ENCODE measurements at regions not wholly inside any gene's neighbourhood (a gene's known extent, or its start where the extent isn't known, plus 50 kb on each side); places are given as distances from the start of the nearest gene placed in this dataset.

DNA sequence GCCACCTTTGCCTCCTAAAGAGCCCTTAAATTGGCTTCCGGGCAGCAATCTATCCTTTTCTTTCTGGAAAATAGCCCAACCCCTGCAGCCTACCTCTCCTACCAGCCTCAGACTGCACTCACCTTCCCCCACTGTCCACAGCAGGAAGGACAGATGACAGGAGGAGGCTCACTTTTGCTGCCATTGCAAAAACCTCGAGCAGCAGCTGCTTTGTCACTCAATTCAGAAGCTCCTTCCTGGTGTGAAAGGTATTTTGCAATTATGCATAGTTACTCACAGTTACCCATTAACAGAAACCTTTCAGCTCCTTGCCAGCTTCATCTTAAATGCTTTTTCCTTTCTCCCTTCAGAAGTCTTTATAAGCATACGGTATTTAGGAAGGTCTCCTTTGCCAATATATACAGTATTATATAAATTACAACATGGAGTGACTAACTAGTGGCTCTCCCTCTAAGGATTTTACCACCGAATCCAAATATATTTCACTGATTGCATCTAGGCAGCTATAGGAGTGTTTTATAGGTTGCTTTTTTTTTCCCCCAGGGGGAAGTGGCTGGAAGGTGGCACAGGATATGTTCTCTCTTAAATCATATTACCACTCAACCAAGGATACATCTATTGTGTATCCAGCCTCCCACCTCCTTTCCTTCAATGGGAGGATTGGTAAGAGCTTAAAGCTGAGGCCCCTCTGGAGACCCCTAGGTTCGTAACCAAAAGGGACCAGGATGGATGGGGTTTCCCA lies 142.1 kb upstream of the IPO9 start:
- DNase-seq (ENCODE audit: low read depth), result no peak

DNA sequence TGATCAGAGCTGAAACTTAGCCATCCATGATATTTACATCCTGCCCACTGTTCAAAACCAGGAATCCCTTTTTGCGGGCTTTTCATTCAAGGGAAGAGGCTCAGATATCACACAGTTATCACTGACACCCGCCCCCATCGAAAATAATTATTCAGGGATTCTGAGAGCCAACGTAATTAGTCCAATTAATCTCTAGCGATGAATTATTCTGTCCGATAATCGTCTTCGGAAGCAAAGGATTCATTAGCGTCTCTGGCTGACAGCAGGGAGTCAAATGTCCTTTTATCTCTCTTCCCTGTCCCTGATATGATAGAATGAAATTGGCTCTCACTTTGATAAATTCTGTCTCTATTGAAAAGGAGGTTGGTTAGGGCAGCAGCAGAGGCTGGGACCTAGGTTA lies 140.4 kb upstream of the IPO9 start:
- no peak for DNase-seq (ENCODE audit: low read depth)

DNA sequence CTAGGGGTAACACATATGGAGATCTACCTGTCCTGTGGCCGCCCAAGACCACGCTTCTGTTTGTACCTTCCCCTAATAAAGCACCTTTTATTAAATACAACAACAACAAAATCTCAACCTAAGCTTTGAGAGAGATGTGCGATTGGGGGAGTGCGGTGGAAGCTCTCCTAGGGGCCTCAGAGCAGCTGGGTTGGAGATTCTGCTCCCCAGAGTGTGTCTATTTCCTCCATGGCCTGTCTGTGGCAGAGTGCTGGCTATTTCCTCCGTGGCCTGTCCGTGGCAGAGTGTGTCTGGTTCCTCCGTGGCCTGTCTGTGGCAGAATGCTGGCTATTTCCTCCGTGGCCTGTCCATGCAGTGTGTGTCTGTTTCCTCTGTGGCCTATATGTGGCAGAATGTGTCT lies 139.3 kb upstream of the IPO9 start:
- DNase-seq (ENCODE audit: low read depth), result no peak

DNA sequence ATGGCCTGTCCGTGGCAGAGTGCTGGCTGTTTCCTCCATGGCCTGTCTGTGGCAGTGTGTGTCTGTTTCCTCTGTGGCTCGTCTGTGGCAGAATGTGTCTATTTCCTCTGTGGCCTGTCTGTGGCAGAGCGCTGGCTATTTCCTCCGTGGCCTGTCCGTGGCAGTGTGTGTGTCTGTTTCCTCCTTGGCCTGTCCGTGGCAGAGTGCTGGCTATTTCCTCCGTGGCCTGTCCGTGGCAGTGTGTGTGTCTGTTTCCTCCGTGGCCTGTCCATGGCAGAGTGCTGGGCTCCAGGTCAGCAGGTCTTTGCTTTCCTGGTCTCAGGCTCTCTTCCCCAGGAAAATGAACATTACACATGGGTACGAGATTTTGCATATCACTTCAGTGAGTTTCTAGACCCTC lies 138.4 kb upstream of the IPO9 start:
- no peak for DNase-seq (ENCODE audit: low read depth)

DNA sequence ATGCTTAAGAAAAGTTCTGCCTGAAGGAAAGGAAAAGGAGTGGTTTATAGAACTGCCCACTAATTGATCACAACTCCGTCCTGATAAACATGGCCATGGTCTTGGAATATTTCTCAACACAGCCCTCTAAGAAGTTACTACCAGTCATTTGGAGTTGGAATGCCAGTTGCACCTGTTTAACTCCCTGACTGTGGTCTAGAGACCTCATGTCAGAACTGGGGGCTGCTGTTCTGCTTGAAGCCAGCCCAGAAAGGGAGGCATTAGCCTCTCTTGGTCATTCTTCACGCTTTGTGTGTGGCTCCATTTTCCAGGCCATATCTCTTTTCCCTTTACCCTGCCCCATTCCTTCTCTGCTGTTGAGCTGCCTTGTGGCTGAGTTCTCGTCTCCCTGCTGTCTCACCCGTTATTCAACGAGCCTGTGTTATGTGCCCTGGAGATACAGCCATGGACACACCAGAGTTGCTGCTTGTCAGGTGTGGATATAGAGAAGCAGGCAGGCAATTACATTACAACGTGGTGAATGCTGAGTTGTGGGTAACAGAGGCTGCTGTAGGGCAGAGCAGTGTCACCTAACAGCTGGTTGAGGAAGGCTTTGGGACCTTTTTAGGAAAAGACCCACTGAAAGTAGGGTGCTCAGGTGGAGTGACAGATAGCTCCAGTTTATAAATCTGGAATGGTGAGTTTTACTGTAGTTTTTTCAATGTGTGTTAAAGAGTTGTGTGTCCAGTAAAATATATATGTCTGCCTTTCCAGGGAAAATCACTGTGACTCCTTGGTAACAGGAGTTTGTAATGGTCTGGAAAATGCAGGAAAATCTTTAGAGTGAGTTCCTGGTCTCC lies 137.0 kb upstream of the IPO9 start:
- no peak for DNase-seq (ENCODE audit: low read depth)

DNA sequence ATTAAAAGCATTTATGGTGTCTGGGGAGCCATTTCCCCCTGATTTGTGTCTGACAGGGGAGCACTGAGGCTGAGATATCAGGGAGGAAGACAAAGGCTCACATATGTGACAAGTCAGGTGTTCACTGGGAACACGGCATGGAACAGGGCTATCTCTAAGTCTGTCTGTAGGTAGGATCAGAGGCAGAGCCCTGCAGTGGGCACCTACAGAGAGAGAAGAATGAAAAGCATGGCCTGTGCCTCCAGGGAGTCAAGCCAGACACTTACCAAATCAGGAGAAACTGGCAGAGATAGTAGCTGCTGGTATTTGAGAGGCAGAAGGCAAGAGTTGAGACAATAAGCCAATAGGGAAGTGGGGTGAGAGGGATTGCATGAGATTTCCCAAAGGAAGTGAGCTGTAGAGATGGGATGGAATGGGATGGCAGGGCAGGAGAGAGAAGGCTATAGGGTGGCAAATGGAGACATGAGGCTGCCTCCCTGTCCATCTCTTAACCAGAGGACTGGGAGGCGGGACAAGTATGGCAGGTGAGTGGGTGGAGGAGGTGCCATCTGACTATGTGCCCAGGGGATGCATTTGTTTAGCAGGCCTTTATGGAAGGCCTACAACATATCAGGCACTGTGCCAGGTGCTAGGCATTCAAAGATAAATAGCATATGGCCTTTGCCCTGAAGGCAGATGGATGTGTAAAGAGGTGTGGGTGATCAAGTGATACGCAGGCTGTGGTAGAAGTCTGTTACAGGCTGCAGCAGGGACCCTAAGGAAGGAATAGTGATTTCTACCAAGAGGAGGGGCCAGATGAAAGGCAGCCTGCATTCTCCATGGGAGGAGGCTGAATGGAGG lies 136.2 kb upstream of the IPO9 start:
- DNase-seq (ENCODE audit: low read depth), result no peak

DNA sequence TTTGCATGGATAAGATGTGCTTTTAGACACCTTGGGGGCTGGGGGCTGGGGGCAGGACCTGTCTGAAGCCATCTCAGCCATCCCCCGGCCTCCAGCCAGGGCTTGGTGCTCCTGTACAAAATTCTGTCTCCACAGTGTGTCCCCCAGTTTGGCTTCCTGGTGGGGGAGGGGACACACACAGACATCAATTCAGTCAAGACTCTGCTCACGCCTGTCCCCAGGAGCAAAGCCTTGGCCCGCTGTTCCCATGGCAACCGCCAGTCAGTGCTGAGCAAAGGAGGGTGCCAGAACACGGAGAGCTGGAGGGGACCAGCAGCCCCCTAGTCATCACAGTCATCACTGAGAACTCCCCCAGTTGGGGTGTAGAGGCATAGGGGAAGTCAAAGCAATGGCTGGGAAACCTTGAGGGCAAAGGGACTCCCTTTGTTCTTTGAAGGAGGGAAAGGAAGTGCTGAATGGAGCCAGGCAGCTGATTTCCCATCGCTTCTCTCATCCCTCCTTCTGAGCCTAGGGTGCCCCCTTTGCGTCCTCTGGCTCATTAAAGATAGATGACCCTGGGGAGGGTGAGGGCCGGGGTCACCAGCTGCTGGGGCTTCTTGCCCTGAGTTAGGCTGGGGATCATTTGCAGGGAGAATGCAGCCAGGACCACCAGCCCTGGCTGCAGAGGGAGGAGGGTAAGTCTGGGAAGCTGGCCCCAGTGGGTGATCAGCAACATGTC lies 134.9 kb upstream of the IPO9 start:
- no peak for DNase-seq (ENCODE audit: low read depth)

DNA sequence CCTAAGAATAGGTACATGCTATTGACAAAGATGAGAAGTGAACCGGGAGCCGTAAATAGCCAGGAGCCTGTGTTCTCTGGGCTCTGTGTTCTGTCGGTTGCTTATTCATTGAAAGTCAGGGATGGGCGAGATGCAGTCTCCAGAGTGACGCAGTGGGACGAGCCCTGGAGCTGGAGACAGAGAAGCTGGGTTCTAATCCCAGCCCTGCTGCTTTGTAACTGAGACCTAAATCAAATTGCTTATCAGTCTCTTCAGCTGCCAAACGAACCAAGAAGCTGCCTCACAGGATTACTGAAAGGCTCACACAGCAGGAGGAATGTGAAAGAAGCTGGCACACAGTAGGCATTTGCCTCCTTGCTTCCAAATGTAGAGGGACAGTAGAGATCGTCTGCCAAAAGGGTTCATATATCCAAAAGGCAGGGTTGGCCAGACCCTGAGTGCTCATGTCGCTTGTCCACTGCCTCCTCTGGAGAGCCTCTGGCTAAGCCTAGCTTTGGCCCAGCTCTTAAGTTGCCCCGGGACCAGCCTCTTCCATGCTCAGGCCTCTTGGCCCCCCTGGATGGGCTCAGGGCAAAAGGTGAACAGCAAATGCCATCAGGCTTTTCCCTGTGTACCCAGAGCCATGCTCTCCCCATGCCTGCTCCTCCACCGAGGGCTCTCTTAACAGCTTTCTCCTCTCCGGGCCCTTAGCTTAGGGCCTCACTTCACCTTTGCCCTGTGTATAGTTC lies 134.2 kb upstream of the IPO9 start:
- no peak for DNase-seq (ENCODE audit: low read depth)

DNA sequence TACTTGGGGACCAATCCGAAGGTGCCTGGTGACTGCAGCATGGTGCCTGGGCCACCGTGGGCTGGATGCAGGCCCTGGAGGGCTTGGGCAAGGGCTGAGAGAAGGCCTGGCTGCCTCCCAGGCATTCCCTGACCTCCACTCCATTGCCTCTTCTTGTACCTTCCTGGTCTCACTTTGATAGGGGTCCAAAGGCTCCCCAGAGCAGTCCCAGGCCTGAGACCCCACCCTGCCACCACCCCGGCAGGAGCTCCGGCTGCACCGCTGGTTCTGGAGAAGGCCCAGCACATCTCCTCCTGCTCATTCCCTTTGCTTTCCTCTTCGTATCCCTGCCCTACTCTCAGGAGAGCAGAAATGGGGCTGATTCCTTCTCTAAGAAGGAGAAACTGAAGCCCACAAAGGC lies 133.3 kb upstream of the IPO9 start:
- DNase-seq (ENCODE audit: low read depth), result no peak

DNA sequence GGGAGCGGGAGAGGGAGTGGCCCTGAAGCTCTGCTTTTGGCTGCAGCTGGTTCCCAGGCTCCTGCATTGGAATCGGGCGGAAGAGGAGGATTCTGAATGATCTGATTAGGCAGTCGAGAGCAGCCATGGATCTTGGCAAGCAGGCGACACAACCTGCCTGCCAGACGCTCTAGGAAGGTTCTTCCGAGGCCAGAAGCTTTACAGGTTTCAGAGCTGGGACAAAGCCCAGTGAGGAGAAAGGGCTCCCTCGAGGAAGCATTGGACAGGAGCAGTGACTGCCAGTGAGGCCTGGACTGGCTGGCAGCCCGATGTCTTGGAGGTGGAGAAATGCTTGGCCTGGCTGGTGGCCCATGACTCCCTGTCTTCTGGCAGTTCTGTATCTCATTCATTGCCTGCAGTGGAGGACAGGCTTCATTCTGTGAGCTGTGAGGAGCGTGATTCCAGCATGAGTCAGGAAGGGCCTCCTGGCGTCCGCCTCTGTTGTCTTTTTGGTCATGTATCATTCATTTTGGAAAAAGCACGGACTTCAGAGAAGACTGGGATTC lies 132.7 kb upstream of the IPO9 start:
- DNase-seq (ENCODE audit: low read depth), result peak; percentile 94

DNA sequence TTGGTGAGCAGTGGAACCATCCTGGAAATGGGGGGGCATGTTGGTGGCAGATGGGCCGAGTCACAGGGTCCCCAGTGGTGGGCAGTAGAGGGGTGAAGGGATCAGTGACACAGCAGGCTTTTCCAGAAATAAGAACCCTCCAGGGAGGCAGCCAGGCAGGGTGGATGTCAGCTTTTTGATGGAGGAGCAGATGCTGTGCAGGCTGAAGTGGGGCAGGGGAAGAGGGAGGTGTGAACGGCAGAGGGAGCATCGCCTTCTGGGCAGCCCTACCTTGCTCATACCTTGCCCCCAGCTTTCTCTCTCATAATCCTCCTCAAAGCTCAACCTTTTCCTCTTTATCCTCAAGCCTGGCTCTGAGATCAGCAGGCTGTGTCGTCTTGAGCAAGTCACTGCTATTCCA lies 131.8 kb upstream of the IPO9 start:
- DNase-seq (ENCODE audit: low read depth), result no peak

DNA sequence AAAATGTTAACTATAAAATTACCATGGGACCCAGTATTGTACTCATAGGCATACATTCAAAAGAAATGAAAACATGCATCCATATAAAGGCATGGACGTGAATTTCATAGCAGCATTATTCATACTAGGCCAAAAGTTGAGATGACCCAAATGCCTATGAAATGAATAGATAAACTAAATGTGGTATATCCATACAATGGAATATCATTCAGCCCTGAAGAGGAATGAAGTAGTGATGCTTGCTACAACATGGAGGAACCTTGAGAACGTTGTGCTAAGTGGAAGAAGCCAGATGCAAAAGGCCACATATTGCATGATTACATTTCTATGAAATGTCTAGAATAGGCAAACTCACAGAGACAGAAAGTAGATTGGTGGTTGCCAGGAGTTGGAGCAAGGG lies 127.1 kb upstream of the IPO9 start:
- DNase-seq (ENCODE audit: low read depth), result no peak

DNA sequence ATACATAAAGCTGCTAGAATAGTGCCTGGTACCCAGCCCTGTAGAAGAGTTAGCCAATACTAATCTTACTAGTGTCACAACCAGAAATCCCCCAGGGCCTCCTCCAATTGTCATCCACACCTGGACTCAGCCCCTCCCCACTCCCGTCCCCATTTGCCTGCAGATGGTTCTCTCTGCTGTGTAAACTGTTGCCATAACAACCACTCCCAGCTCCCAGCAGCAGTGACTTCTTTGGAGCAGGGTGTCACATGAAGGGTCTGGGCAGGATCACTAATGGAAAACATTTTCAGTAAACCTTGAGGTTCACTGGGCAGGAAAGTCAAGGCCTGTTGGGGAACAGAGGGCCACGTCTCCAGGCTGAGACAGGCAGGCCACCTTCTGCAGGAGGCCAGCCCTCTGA lies 126.0 kb upstream of the IPO9 start:
- peak; percentile 37 for DNase-seq (ENCODE audit: low read depth)

DNA sequence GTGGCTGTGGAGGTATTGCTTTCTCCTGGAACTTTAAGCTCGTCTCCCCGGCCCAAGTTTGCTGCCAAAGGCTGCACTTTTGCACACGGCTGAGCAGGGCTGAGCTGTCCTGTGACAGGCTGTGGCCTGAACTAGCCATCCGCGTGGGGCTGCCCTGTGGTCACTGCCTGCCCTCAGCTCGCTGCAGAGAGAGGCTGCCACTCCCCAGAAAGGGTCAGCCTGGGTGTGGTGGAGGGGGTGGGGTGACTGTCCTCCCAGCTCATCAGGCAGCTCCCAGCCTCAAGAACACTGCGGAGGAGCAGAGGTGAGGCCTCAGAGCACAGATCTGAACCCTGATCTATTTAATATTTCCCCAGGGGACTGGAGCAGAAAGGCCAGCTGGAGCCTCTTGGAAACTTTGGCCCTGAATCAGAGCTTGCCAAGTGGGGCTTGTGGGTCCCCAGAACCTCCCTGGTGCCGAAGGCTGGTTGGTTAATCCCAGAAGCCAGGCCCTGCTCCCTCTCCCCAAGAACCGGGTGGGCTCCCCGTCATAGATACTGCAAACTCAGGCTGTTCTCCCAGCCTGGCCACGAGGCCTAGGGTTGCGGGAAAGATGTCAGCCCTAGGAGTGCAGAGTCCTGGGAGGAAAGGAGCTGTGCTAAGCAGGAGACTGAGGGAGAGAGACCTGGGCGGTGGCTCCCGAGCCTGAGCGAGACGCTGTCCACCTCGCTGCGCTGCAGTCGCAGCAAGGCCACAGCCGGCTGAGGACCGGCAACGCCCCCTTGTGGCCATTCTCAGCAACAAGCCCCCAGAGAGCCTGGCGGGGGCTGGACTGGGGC lies 125.1 kb upstream of the IPO9 start:
- DNase-seq (ENCODE audit: low read depth), result peak; percentile 88

DNA sequence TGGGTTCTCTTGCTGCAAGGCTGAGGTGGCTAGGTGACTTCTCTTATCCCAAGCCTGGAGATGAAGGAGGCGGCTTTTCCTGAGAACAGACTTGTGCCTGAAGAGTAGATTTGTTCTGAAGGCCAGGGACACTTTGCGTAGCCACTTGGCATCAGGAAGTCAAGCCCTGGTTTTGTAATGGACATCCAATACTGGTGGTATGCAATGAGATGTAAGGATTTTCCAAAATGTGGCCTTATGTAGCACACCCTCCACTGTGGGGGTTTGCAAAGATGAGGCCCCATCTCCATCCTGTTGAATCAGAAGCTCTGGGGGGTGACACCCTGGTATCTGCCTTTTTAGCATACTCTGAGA lies 124.5 kb upstream of the IPO9 start:
- DNase-seq (ENCODE audit: low read depth), result no peak

DNA sequence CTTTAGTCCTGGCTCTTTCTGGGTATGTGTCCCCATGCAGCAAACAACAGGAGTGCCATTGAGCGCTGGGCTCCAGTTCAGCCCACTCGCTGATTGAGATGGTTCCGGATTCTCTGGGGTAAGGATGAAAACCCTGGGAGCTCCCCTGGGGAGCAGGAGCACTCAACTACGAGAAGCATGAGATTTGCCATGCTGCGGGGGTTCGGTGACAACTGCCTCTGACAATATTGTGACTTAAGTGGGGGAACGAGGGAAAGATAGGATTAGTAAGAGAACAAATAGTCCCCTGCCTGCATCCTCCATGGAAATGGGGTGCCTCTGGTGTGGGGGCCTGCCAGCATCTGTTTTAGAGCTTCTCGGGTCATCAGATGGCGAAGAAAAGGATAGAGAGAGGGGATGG lies 123.6 kb upstream of the IPO9 start:
- no peak for DNase-seq (ENCODE audit: low read depth)

DNA sequence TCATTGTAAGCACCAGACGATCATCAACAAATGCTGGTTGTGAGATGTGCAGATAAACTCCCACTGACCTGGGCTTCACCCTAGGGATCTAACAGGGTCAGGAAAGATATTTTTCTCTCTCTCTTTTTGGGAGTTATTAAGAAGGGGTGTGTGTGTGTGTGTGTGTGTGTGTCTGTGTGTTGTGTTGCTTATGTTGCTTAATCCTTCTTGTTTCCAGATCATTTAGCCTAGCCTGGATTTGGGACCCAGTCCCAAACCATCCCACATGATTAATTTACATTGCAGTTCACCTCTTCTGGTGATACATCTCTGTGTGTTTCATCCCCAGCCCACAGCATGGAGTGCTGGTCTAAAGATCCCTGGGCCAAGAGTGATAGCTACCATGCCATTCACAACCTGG lies 122.8 kb upstream of the IPO9 start:
- DNase-seq (ENCODE audit: low read depth), result no peak

DNA sequence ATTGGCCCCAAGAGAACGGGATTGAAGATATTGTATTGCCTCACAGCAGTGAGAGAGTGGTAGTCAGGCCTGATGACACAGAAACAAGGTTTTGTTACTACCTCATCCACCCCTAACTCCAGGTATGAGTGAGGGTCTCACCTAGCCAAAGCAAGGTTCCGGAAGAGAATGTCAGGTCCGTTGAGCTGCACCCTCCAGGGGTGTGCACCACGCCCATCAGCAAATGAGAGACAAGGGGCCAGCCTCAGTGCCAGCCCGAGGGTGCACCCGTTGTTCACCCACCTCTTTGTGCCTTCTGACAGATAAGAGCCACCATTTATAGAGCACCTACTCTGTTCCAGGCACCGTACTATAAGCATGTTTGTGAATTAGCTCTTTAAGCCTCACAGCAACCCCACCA lies 121.9 kb upstream of the IPO9 start:
- no peak for DNase-seq (ENCODE audit: low read depth)

DNA sequence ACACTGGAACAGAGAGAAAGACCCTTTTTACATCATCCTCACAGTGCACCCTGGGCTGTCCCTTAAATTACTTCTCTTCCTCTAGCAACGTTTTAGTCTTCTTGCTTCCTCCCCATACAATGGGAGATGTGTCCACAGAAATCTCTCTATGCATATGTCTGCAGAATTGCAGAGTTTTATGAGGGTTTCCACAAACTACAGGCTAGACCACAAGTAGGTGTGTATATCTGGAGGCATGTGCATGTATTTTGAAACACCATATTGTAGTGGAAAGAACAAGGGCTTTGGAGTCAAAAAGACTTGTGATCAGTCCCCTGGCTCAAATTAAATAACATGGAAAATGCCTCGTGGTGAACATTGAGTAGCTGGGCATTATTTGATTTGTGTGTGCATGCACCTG lies 121.3 kb upstream of the IPO9 start:
- DNase-seq (ENCODE audit: low read depth), result no peak

DNA sequence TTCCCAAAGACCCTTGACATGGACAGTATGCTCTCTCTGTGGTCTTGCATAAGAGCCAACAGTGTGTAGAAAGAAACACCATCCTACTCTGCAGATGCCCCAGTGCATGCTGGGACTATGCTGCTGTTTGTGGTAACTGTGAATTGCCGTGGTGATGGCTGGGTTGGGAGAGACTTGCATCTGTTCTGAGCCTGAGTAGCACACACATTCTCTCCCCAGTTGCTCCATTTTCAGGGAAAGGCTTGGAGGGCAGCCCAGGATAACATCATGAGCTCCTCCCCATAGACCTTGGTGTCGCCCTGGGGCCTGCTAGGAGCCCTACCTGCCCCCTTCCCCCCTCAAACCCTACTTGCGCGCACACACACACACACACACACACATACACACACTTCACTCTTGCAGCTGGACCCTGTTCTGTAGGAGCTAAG lies 120.9 kb upstream of the IPO9 start:
- no peak for DNase-seq (ENCODE audit: low read depth)
